ENCODE measurements at regions not wholly inside any gene's neighbourhood (a gene's known extent, or its start where the extent isn't known, plus 50 kb on each side); places are given as distances from the start of the nearest gene placed in this dataset.

DNA sequence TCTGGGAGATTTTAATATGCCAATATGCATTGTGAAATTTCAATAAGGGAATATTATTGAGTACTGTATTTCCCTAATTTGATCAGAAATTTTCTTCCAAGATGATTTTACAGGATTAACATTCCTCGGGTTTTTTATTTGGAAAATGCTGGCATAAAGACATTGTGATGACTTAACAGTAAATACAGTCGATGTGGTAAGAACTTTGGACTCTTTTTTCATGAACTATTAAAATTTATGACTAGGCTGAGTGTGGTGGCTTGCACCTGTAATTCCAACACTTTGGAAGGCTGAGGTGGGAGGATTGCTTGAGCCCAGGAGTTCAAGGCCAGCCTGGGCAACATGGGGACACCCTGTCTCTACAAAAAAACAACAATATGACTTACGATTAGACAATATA, 197.1 kb upstream of the RASSF8 start:
- TF ChIP-seq POLR2AphosphoS5 (IDR thresholded peaks at IDR 0.05) (no peak), POLR2A (IDR thresholded peaks at IDR 0.05; ENCODE audit: low read depth) (no peak), EP300 (IDR thresholded peaks at IDR 0.05) (no peak)
- TF ChIP-seq, protein P1, sequence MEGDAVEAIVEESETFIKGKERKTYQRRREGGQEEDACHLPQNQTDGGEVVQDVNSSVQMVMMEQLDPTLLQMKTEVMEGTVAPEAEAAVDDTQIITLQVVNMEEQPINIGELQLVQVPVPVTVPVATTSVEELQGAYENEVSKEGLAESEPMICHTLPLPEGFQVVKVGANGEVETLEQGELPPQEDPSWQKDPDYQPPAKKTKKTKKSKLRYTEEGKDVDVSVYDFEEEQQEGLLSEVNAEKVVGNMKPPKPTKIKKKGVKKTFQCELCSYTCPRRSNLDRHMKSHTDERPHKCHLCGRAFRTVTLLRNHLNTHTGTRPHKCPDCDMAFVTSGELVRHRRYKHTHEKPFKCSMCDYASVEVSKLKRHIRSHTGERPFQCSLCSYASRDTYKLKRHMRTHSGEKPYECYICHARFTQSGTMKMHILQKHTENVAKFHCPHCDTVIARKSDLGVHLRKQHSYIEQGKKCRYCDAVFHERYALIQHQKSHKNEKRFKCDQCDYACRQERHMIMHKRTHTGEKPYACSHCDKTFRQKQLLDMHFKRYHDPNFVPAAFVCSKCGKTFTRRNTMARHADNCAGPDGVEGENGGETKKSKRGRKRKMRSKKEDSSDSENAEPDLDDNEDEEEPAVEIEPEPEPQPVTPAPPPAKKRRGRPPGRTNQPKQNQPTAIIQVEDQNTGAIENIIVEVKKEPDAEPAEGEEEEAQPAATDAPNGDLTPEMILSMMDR (IDR thresholded peaks at IDR 0.05) = no peak
- no peak for DNase-seq (ENCODE audit: extremely low spot score)
- no peaks in the 10 kb centered on the region for H3K9me3 ChIP-seq
- no peaks in the 10 kb centered on the region for H3K27me3 ChIP-seq
- intact Hi-C loops (cut with DNase I) = no loop called here
- H3K4me1 ChIP-seq = no peaks in the 10 kb centered on the region
- 71% methylated on average over 3 of the region's 3 CpGs for WGBS
- no peak overlapping the region for H3K27ac ChIP-seq (replicated peaks in 1 of 4)
- no peaks in the 10 kb centered on the region for H3K36me3 ChIP-seq
- no peak overlapping the region for H3K4me3 ChIP-seq

- TF ChIP-seq POLR2AphosphoS5 (IDR thresholded peaks at IDR 0.05) = no peak
- TF ChIP-seq POLR2A (IDR thresholded peaks at IDR 0.05; ENCODE audit: low read depth) = no peak
- TF ChIP-seq EP300 (IDR thresholded peaks at IDR 0.05) = no peak
- TF ChIP-seq, protein P1 (IDR thresholded peaks at IDR 0.05) = no peak
- WGBS = 94% methylated on average over 1 of the region's 1 CpG
- intact Hi-C loops (cut with DNase I) = no loop called here
These were observed 194.1 kb upstream of the RASSF8 start for GRCh38 chr12:25764409-25764808.

GRCh38 chr12:25764892-25765291, 193.6 kb upstream of the RASSF8 start:
- Histone ChIP-seq H3K4me3 (no peak overlapping the region), H3K4me1 (no peaks in the 10 kb centered on the region), H3K9me3 (no peaks in the 10 kb centered on the region), H3K36me3 (no peaks in the 10 kb centered on the region), H3K27ac (replicated peaks in 1 of 4) (no peak overlapping the region), H3K27me3 (no peaks in the 10 kb centered on the region)
- no peak for DNase-seq (ENCODE audit: extremely low spot score)
- TF ChIP-seq EP300 (IDR thresholded peaks at IDR 0.05) = no peak
- TF ChIP-seq POLR2A (IDR thresholded peaks at IDR 0.05; ENCODE audit: low read depth) = no peak
- TF ChIP-seq, protein P1 (IDR thresholded peaks at IDR 0.05) = no peak
- TF ChIP-seq POLR2AphosphoS5 (IDR thresholded peaks at IDR 0.05) = no peak
- 62% methylated on average over 3 of the region's 3 CpGs for WGBS
- intact Hi-C loops (cut with DNase I) = no loop called here

More at GRCh38 chr12:25764409-25764808, 194.1 kb upstream of the RASSF8 start:
- Histone ChIP-seq H3K4me1 (no peaks in the 10 kb centered on the region), H3K9me3 (no peaks in the 10 kb centered on the region), H3K27ac (replicated peaks in 1 of 4) (no peak overlapping the region), H3K27me3 (no peaks in the 10 kb centered on the region), H3K36me3 (no peaks in the 10 kb centered on the region), H3K4me3 (no peak overlapping the region)
- no peak for DNase-seq (ENCODE audit: extremely low spot score)

DNA sequence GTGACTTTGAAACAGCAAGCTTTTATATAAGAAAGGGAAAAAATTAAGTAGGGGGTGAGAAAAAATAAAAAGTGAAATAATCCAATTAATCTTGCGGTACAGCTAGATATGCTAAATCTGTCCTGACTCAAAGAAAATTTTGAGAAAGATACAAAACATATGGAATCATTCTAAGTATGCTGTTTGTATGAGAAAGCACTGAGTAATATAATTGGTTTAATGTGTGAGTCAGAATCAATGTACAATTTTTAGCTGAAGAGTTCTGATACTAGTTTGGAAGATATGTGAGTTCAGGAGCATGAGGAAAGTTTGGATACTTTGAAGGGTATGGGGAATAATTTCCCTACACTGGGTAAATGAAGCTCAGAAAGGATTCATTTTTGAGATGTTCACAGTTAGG, 190.9 kb upstream of the RASSF8 start:
- Histone ChIP-seq H3K27me3 (no peaks in the 10 kb centered on the region), H3K9me3 (no peaks in the 10 kb centered on the region), H3K4me3 (no peak overlapping the region), H3K27ac (replicated peaks in 1 of 4) (no peak overlapping the region), H3K4me1 (no peaks in the 10 kb centered on the region), H3K36me3 (no peaks in the 10 kb centered on the region)
- intact Hi-C loops (cut with DNase I) = no loop called here
- WGBS = 80% methylated on average over 1 of the region's 1 CpG
- no peak for TF ChIP-seq EP300 (IDR thresholded peaks at IDR 0.05)
- DNase-seq (ENCODE audit: extremely low spot score) = no peak

GRCh38 chr12:25768151-25768550, 190.3 kb upstream of the RASSF8 start:
- intact Hi-C loops (cut with DNase I) = no loop called here
- H3K9me3 ChIP-seq = no peaks in the 10 kb centered on the region
- 87% methylated on average over 2 of the region's 2 CpGs for WGBS
- no peak for TF ChIP-seq POLR2AphosphoS5 (IDR thresholded peaks at IDR 0.05)
- TF ChIP-seq EP300 (IDR thresholded peaks at IDR 0.05) = no peak
- TF ChIP-seq POLR2A (IDR thresholded peaks at IDR 0.05; ENCODE audit: low read depth) = no peak
- TF ChIP-seq, protein P1 (IDR thresholded peaks at IDR 0.05) = no peak
- H3K36me3 ChIP-seq = no peaks in the 10 kb centered on the region
- DNase-seq (ENCODE audit: extremely low spot score) = no peak
- H3K27me3 ChIP-seq = no peaks in the 10 kb centered on the region
- H3K4me1 ChIP-seq = no peaks in the 10 kb centered on the region
- H3K4me3 ChIP-seq = no peak overlapping the region
- H3K27ac ChIP-seq (replicated peaks in 1 of 4) = no peak overlapping the region

Measured in esophagus muscularis mucosa (tissue), 4 donors.